Peyer's patch (tissue), 4 donors: ENCODE measurements at regions not wholly inside any gene's neighbourhood (a gene's known extent, or its start where the extent isn't known, plus 50 kb on each side); places are given as distances from the start of the nearest gene placed in this dataset.

Source experiments
- CTCF ChIP-seq, 6 experiments: fragments of 450-650 bp in 4 of 6; fragments of 200-600 bp in 2 of 6; sonication (generic) in 1 of 6; IDR thresholded peaks; one replicate each; pipeline ENCODE4 v1.5.1; 2017 to 2019; ENCODE audit warnings: antibody characterized with exemption in 6 of 6, mild to moderate bottlenecking in 3 of 6, moderate library complexity in 1 of 6
- POLR2A ChIP-seq, 2 donors: fragments of 450-650 bp; IDR thresholded peaks; one replicate each; pipeline ENCODE4 v1.5.1; 2017; ENCODE audit warnings: antibody characterized with exemption in 2 of 2, mild to moderate bottlenecking in 2 of 2, moderate library complexity in 2 of 2

DNA sequence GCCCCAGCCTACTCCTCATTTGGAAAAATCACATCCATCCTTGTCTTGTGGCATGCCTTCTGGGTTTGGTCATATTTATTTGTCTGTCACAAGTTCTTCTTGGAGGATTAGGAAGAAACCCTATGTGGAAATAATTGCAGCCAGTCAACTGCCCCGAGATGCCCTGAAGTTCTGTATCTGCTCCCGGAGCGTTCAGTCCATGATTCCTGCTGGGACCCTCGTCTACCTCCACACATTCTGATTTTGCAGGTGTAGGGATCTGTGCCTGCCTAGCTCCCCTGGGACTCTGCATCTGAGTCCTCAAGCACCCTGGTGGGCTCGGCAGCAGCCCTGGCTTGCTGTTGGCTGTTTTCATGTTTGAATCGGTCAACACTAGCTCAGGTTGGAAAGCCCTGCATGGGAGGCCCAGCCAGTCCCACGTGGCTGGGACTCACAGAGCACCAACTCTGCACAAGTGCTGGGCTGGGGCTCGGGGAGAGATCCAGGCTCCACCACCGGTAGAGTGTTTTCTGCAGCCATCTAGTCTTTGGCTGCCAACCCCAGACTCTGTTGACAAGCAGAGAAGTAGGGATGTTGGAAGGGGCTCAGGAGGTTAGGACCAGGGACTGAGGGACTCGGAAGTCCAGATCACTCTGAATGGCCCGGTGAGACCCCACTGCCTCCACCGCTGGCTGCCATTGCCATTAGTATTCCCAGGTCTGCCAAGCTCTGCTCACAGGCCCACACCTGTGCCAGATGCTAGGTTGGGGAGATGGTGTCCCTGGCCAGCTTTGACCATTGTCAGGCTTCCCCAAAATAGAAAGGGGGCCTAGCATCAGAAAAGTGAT lies 183.5 kb upstream of the CST7 start:
- TF ChIP-seq CTCF (IDR thresholded peaks at IDR 0.05) (no peak), POLR2A (IDR thresholded peaks at IDR 0.05) (no peak)
